ENCODE measurements at regions not wholly inside any gene's neighbourhood (a gene's known extent, or its start where the extent isn't known, plus 50 kb on each side); places are given as distances from the start of the nearest gene placed in this dataset.

DNA sequence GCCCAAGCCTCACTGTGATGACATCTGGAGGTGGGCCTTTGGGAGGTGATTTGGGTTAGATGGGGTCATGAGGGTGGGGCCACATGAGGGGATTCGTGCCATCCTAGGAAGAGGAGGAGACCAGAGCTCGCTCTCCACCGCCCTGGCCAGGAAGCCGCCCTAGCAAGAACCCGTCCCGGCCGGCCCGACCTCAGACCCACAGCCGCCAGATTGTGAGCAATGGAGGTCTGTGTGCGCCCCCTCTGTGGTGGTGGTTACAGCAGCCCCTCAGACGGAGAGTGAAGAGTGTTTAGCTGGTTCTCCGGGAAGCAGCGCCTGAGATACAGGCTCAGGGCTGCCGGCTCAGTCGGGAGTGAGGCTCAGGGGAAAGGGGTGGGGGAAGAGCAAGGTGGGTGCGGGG is 83.3 kb downstream of the RTP5 start:
- CTCF ChIA-PET, result no interaction called here
- POLR2A ChIA-PET, result no interaction called here

DNA sequence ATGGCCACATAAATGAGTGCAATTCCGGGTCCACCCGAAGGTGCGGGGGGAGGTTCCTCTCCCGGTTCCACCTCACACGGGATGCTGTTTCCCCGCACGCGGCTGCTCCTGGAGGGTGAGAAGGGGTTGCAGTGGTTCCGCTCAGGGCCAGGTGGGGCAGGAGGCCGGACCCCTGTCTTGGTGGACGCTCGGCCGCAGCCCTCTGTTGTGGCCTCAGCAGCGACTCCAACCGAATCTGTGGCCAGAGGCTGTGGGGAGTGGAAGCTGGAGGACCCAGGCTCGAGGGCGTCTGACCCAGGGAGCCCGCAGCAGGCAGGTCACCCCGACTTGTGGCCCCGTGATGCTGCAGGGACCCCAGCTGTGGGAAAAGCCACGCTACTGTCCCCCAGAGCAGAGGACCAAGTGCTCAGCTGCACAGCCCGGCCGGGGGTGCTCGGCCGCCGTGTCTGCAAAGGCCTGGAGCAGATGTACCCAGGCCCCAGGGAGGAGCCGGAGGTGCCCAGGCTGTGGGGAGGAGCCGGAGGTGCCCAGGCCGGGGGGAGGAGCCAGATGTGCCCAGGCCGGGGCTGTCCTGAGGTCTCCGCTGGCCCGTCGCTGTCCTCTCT is 83.9 kb downstream of the RTP5 start:
- Mint-ChIP-seq H3K27ac (no peak overlapping the region), H3K4me3 (no peak overlapping the region), H3K36me3 (ENCODE audit: low read depth) (no peaks in the 10 kb centered on the region), H3K27me3 (ENCODE audit: low read depth) (no peaks in the 10 kb centered on the region), H3K4me1 (ENCODE audit: low read depth) (no peaks in the 10 kb centered on the region), H3K9me3 (ENCODE audit: insufficient read depth) (no peaks in the 10 kb centered on the region)
- no peak for DNase-seq
- ATAC-seq, result no peak
- ChIA-PET POLR2A (no interaction called here), CTCF (no interaction called here)

More for the DNA sequence above, 83.3 kb downstream of the RTP5 start:
- H3K9me3 Mint-ChIP-seq (ENCODE audit: insufficient read depth), result no peaks in the 10 kb centered on the region
- H3K4me3 Mint-ChIP-seq, result no peak overlapping the region
- H3K36me3 Mint-ChIP-seq (ENCODE audit: low read depth), result no peaks in the 10 kb centered on the region
- H3K27ac Mint-ChIP-seq, result no peak overlapping the region
- H3K27me3 Mint-ChIP-seq (ENCODE audit: low read depth), result no peaks in the 10 kb centered on the region
- no peak for ATAC-seq
- H3K4me1 Mint-ChIP-seq (ENCODE audit: low read depth), result no peaks in the 10 kb centered on the region
- DNase-seq, result no peak

DNA sequence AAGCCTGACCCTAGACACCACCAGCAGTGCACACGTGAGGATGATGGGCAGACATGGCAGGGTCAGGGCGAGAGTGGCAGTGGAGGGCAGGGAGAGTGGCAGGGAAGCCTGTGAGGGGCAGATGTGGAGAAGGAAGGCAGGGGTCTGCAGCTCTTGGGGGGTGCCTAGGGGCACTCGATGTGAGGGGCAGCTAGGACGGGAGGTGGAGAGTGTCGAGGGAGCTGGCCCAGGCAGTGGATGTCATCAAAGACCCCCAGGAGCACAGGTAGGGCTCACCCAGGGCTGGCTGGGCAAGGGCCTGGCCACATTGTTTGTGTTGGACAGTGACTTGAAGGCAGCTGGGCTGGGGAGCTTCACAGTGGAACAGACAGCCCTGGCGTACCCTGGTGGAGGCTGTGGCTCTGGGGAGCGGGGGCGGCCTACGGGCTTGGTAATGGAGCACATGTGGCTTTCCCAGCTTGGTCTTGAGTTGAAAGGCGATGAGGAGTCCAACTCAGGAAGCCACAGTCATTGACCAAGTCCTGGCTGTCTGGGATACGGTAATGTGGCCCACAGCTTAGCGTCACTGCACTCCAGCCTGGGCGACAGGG is 87.1 kb downstream of the RTP5 start:
- DNase-seq (no peak), ATAC-seq (no peak)
- H3K27ac Mint-ChIP-seq, result no peak overlapping the region
- no peak overlapping the region for H3K4me3 Mint-ChIP-seq
- H3K27me3 Mint-ChIP-seq (ENCODE audit: low read depth), result no peaks in the 10 kb centered on the region
- POLR2A ChIA-PET, result no interaction called here
- H3K4me1 Mint-ChIP-seq (ENCODE audit: low read depth), result no peaks in the 10 kb centered on the region
- no peaks in the 10 kb centered on the region for H3K36me3 Mint-ChIP-seq (ENCODE audit: low read depth)
- CTCF ChIA-PET, result no interaction called here
- no peaks in the 10 kb centered on the region for H3K9me3 Mint-ChIP-seq (ENCODE audit: insufficient read depth)

DNA sequence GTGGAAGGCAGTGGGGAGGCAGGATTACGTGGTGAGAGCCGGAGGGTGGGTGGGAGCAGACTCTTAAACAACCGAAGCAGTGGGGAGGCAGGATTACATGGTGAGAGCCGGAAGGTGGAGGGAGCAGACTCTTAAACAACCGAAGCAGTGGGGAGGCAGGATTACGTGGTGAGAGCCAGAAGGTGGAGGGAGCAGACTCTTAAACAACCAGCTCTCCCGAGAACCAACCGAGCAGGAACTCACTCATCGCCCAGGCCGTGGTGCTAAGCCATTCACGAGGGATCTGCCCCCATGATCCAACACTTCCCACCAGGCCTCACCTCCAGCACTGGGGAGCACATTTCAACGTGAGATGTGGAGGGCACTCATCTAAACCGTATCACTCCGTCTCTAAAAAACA is 87.7 kb downstream of the RTP5 start:
- CTCF ChIA-PET, result no interaction called here
- Mint-ChIP-seq H3K4me1 (ENCODE audit: low read depth) (no peaks in the 10 kb centered on the region), H3K27ac (no peak overlapping the region), H3K4me3 (no peak overlapping the region), H3K27me3 (ENCODE audit: low read depth) (no peaks in the 10 kb centered on the region), H3K9me3 (ENCODE audit: insufficient read depth) (no peaks in the 10 kb centered on the region), H3K36me3 (ENCODE audit: low read depth) (no peaks in the 10 kb centered on the region)
- DNase-seq (no peak), ATAC-seq (no peak)
- POLR2A ChIA-PET, result no interaction called here

DNA sequence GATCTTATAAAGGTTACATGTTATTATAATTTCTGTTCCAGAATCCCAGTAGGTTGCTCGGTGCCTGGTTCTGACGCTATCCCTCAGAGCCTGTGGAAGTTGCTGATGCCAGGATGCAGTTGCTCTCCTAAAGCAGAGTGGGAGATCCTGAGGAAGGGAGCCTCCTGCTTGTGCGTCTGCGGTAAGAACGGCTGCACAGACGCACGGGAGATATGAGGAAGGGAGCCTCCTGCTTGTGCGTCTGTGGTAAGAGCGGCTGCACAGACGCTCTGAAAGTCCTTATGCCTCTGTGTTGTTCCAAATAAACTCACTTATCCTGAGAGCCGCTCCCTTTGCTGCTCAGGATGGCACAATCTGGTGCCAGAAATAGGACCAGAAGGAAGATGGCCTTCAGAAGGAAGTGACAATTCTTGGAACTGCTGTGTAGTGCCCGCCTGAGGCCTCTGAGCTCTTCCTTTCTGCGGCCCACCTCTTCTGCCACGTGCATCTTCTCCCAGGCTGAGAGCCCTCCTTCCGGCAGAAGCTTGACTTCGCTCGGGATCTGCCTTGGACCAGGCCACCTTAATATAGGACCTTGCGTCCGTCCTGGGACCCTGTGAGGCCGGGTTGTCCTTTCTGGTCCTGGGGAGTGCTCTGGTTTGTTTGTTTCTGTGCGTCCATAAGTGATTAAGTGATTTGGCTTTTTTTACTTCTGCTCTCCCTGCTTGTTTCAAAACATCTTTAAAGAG is 89.5 kb downstream of the RTP5 start:
- no peak overlapping the region for H3K4me3 Mint-ChIP-seq
- ChIA-PET POLR2A (no interaction called here), CTCF (no interaction called here)
- no peaks in the 10 kb centered on the region for H3K9me3 Mint-ChIP-seq (ENCODE audit: insufficient read depth)
- H3K27me3 Mint-ChIP-seq (ENCODE audit: low read depth), result peaks cover 2% of the 10 kb centered on the region
- H3K27ac Mint-ChIP-seq, result no peak overlapping the region
- no peaks in the 10 kb centered on the region for H3K4me1 Mint-ChIP-seq (ENCODE audit: low read depth)
- no peaks in the 10 kb centered on the region for H3K36me3 Mint-ChIP-seq (ENCODE audit: low read depth)
- DNase-seq (no peak), ATAC-seq (no peak)

DNA sequence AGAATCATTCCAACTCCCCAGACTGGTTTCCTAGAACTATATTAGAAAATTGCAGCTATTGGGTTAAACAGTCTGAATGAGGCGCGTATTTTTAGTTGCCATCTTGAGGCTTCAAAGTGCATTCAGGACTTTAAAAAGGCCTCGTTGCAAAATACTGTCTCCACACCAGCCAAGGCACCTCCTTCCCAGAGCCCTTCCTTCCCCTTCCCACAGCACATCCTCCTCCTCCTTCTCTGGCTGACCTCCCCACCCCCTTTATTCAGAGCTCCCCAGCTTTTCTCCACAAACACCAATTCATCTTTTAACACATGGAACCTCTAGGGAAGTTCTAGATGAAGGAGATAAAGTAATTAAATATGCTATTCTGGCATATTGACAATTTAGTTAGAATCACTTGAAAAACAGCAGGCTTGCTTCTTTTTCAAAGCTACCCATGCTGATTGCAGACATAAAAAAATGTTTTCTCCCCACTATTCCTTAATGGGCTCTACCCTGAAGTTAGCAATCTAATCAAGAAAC is 90.3 kb downstream of the RTP5 start:
- no peaks in the 10 kb centered on the region for H3K9me3 Mint-ChIP-seq (ENCODE audit: insufficient read depth)

DNA sequence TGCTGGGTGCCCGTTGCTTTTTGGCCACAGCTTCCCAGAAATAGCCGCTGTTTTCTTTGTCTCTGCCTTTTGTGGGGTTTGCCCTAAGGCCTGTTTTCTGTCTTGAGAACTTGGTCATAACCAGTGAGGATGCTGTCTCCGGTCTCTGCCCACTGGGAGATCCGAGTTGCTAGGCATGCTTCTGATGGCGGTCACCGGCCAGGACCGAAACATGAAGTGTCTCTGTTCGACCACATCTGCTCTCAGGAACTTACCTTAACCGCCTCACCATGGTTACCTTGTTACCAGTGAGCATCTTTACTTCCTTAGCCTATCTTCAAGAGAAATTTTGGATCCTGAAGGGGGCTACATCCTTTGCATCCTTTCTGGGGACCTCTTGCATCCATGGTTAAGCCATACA is 91.9 kb downstream of the RTP5 start:
- no peak for DNase-seq
- no peaks in the 10 kb centered on the region for H3K9me3 Mint-ChIP-seq (ENCODE audit: insufficient read depth)
- H3K36me3 Mint-ChIP-seq (ENCODE audit: low read depth), result no peaks in the 10 kb centered on the region
- POLR2A ChIA-PET, result no interaction called here
- ATAC-seq, result no peak
- no peak overlapping the region for H3K27ac Mint-ChIP-seq
- CTCF ChIA-PET, result no interaction called here
- H3K27me3 Mint-ChIP-seq (ENCODE audit: low read depth), result peaks cover 4% of the 10 kb centered on the region
- peaks cover 11% of the 10 kb centered on the region for H3K4me1 Mint-ChIP-seq (ENCODE audit: low read depth)
- H3K4me3 Mint-ChIP-seq, result no peak overlapping the region

More for the DNA sequence above, 90.3 kb downstream of the RTP5 start:
- peaks cover 4% of the 10 kb centered on the region for H3K27me3 Mint-ChIP-seq (ENCODE audit: low read depth)
- CTCF ChIA-PET, result interaction anchor here (1.4 kb wide), 1 partner anchor 9 kb away, joined by 5 read pairs; no protein-coding TSS in a partner anchor
- ATAC-seq, result no peak
- no peak overlapping the region for H3K4me3 Mint-ChIP-seq
- no peak for DNase-seq
- POLR2A ChIA-PET, result no interaction called here
- H3K4me1 Mint-ChIP-seq (ENCODE audit: low read depth), result no peaks in the 10 kb centered on the region
- H3K36me3 Mint-ChIP-seq (ENCODE audit: low read depth), result no peaks in the 10 kb centered on the region
- H3K27ac Mint-ChIP-seq, result no peak overlapping the region

DNA sequence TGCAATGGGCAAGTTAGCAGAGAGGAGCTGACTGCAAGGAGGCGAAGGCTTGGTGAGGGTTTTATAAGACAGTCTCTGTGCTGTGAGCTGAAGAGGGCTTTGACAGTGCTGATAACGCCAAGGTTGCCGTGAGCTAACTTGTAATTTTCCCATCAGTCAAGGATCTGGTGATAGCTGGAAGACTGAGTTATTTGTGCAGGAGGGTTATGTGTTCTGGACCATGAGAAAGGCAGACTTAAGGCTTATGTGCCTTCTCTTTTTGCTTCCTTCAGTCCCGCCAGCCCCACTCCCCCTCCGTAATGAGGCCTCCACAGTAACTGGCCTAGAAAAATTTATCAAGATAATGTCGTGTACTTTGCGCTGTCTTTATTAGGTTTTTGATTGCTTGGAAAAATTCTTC is 94.6 kb downstream of the RTP5 start:
- no peaks in the 10 kb centered on the region for H3K36me3 Mint-ChIP-seq (ENCODE audit: low read depth)
- peaks cover 4% of the 10 kb centered on the region for H3K27me3 Mint-ChIP-seq (ENCODE audit: low read depth)
- ATAC-seq (no peak), DNase-seq (no peak)
- no peaks in the 10 kb centered on the region for H3K9me3 Mint-ChIP-seq (ENCODE audit: insufficient read depth)
- ChIA-PET CTCF (interaction anchor here (2.3 kb wide), 1 partner anchor 14 kb away, joined by 5 read pairs; no protein-coding TSS in a partner anchor), POLR2A (no interaction called here)
- H3K27ac Mint-ChIP-seq, result no peak overlapping the region
- H3K4me3 Mint-ChIP-seq, result no peak overlapping the region
- H3K4me1 Mint-ChIP-seq (ENCODE audit: low read depth), result peaks cover 17% of the 10 kb centered on the region

DNA sequence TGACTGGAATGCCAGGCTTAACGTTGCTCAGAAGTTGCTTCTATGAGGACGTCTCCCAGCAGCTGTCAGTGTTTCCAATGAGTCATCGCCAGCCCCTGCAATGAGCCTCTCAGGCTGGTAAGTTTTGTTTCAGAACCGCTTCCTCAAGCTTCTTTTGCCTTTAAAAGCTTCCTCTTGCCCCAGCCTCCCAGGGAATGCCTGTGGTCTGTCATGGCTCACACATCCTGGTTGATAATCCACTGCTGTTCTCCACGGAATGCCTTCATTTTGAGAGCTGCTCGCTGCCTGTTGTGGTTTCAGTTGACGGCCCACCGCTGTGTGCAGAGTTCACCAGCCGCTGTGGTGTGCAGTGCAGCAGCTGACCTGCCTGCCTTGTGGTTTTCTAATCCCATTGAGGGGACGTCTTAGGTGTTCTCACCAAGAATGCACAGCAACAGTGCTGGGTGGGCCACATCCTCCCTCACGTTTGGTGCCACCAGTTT is 96.4 kb downstream of the RTP5 start:
- Mint-ChIP-seq H3K9me3 (ENCODE audit: insufficient read depth) (no peaks in the 10 kb centered on the region), H3K36me3 (ENCODE audit: low read depth) (no peaks in the 10 kb centered on the region), H3K27me3 (ENCODE audit: low read depth) (peaks cover 4% of the 10 kb centered on the region), H3K4me1 (ENCODE audit: low read depth) (peaks cover 17% of the 10 kb centered on the region), H3K27ac (peak overlapping the region; percentile 77), H3K4me3 (peak overlapping the region; percentile 63)
- DNase-seq (peak; percentile 62), ATAC-seq (peak; percentile 93)
- POLR2A ChIA-PET, result interaction anchor here (0.6 kb wide), 1 partner anchor 126 kb away, joined by 4 read pairs; no protein-coding TSS in a partner anchor
- CTCF ChIA-PET, result interaction anchor here (2.3 kb wide), 1 partner anchor 15 kb away, joined by 5 read pairs; no protein-coding TSS in a partner anchor

DNA sequence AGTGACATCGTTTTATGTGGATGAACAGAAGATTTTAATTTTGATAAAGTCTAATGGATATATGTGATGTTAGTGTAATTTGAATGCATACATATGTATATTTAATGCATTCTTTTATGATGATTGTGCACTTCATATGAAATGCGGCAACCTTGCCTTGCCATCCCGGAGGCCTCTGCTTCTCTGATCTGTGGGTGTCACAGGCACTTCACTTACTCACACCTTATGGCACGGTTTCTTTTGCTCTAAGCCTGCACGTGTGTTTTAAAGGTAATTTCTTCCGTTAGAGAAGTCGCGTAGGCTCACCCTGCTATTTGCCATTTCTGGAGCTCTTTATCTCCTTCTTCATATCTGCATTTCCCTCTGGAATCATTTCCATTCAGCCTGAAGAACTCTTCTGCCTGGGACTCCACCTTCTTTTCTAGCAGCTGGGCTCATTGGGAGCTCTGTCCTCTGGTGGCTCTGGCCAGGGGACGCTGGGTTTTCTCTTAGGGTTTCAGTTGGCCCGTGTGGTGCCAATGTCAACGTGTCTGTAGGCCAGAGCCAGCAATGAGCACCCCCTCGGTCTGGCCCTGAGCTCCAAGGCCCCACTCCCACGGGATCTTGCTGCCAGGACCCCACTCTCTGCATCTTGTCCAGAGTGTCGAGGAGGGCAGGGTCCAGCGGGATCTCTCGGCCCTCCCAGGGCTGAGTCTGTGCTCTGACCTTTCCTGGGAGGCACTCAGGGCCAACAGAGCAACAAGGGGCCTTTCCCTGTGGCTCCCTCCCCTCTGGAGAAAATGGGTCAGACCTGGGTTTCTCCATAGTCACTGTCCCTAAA is 97.3 kb downstream of the RTP5 start:
- Mint-ChIP-seq H3K4me3 (no peak overlapping the region), H3K27ac (no peak overlapping the region), H3K4me1 (ENCODE audit: low read depth) (peaks cover 17% of the 10 kb centered on the region), H3K36me3 (ENCODE audit: low read depth) (no peaks in the 10 kb centered on the region), H3K9me3 (ENCODE audit: insufficient read depth) (no peaks in the 10 kb centered on the region), H3K27me3 (ENCODE audit: low read depth) (peaks cover 4% of the 10 kb centered on the region)
- DNase-seq, result no peak
- no peak for ATAC-seq
- ChIA-PET POLR2A (no interaction called here), CTCF (interaction anchor here (2.3 kb wide), 1 partner anchor 16 kb away, joined by 5 read pairs; no protein-coding TSS in a partner anchor)

DNA sequence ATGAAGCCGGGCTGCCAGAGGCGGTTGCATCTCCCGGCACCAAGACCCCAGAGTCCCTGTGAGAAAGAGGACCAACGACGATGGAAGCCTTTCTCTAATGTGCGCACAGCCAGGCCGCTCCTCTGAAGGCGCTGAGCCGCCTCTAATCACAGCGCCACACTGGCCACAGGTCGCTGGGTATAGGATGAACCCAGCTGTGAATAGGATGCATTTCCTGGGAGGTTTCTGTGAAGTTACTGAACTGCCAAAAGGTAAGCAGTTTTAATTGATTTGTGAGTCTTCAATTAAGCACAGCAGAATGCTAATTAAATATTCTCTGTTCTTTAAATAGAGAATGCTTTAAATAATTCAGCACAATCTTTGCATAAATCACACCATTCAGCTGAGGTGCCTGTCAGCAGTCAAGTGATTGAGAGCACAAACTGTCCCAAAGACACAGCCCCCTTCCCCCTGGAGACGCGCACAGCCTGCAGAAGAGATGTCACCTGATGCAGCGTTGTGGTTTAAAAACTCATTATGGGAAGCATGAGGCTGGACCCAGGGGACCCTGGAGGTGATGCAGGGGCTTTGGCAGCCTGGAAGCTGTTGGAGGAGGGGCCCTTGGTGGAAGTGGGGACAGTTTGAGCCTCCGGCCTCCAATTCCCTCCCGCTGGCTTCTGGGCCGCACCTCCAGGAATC is 98.1 kb downstream of the RTP5 start:
- ATAC-seq (no peak), DNase-seq (no peak)
- H3K27me3 Mint-ChIP-seq (ENCODE audit: low read depth), result peaks cover 4% of the 10 kb centered on the region
- peaks cover 17% of the 10 kb centered on the region for H3K4me1 Mint-ChIP-seq (ENCODE audit: low read depth)
- POLR2A ChIA-PET, result no interaction called here
- no peaks in the 10 kb centered on the region for H3K9me3 Mint-ChIP-seq (ENCODE audit: insufficient read depth)
- H3K27ac Mint-ChIP-seq, result no peak overlapping the region
- no peak overlapping the region for H3K4me3 Mint-ChIP-seq
- no peaks in the 10 kb centered on the region for H3K36me3 Mint-ChIP-seq (ENCODE audit: low read depth)
- CTCF ChIA-PET, result no interaction called here
